BJ (cell line): ENCODE measurements at regions not wholly inside any gene's neighbourhood (a gene's known extent, or its start where the extent isn't known, plus 50 kb on each side); places are given as distances from the start of the nearest gene placed in this dataset.

Experiments used
- CTCF ChIA-PET: fragments of 350-600 bp; formaldehyde crosslinking; extraction: SDS; loops from one replicate; lab custom pipeline; 2021; ENCODE audit warnings: antibody characterized with exemption, inconsistent platforms; lab: Yijun Ruan, JAX
- POLR2A ChIA-PET: fragments of 300-600 bp; sonication (Branson Sonifier 250); formaldehyde crosslinking; extraction: SDS; loops from one replicate; lab custom pipeline; 2021; ENCODE audit warnings: antibody characterized with exemption; lab: Charles Lee
- DNase-seq: peaks from one replicate; pipeline ENCODE4 v3.0.0-alpha.2; 2011; ENCODE audit warnings: low read depth
- H3K27me3 ChIP-seq: 2 replicates; pipeline ENCODE4 v1.6.0; 2011; ENCODE audit warnings: low read length; ENCODE audit not compliant: control insufficient read depth, insufficient read depth
- H3K36me3 ChIP-seq: 2 replicates; pipeline ENCODE4 v1.5.1; 2011; ENCODE audit warnings: low read length; ENCODE audit not compliant: control insufficient read depth, insufficient read depth
- H3K4me3 ChIP-seq: 2 replicates; pipeline ENCODE4 v1.5.1; 2011; ENCODE audit warnings: low read depth, mild to moderate bottlenecking, control low read depth, low read length
- TF ChIP-seq, protein P1 (sequence below): IDR thresholded peaks from 2 replicates; pipeline ENCODE4 v1.5.1; 2011; ENCODE audit warnings: low read depth, mild to moderate bottlenecking, control low read depth, inconsistent platforms, low read length, moderate library complexity; ENCODE audit not compliant: insufficient read depth

DNA sequence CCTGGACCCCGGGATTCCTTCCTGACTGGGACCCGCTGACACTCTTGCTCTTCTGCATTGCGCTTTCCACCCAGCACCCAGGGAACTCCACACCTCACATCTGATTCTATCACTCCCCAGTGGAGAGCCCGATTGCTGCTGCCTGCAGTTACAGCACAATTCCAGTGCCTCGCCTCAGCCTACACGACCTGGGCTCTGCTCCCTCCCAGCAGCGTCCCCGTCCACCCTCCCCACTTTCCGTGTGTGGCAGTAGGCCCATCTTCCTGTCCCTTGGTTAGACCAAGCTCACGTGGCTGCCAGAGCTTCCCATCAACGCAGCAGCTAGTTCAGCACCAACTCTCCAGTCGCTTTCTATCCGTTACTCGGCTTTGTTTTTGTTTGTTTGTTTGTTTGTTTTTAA lies 66.6 kb upstream of the SORBS2 start:
- POLR2A ChIA-PET, result no interaction called here
- no peaks in the 10 kb centered on the region for H3K36me3 ChIP-seq

DNA sequence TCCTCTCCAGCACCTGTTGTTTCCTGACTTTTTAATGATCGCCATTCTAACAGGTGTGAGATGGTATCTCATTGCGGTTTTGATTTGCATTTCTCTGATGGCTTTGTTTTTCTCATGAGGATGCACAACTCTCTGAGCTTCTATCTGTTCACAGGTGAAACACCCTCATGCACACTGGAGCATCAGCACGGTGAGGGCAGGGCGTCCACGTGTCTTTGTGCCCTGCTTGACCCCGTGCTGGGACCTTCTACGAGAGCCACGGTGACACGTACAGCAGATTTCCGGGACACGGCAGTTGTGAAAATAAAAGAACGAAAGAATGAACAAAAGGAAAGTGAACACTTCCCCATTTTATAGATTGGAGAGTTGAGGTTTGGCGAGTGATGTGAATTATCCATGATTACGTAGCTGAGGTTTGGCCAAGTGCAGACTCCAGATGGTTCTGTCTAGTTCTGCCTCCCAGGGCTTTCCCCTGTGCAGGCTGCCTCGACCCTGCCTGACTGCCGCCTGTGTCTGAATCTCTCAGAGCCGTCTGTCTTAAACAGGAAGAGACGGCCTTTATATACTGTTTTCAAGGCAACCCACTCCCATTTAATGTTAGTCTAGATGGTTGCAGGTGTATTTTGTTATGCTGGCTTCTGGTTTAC lies 67.8 kb upstream of the SORBS2 start:
- CTCF ChIA-PET, result no interaction called here
- POLR2A ChIA-PET, result no interaction called here
- TF ChIP-seq, protein P1, sequence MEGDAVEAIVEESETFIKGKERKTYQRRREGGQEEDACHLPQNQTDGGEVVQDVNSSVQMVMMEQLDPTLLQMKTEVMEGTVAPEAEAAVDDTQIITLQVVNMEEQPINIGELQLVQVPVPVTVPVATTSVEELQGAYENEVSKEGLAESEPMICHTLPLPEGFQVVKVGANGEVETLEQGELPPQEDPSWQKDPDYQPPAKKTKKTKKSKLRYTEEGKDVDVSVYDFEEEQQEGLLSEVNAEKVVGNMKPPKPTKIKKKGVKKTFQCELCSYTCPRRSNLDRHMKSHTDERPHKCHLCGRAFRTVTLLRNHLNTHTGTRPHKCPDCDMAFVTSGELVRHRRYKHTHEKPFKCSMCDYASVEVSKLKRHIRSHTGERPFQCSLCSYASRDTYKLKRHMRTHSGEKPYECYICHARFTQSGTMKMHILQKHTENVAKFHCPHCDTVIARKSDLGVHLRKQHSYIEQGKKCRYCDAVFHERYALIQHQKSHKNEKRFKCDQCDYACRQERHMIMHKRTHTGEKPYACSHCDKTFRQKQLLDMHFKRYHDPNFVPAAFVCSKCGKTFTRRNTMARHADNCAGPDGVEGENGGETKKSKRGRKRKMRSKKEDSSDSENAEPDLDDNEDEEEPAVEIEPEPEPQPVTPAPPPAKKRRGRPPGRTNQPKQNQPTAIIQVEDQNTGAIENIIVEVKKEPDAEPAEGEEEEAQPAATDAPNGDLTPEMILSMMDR, result no peak
- no peaks in the 10 kb centered on the region for H3K36me3 ChIP-seq
- no peak overlapping the region for H3K4me3 ChIP-seq
- no peak for DNase-seq
- no peaks in the 10 kb centered on the region for H3K27me3 ChIP-seq

More for the DNA sequence above, 66.6 kb upstream of the SORBS2 start:
- TF ChIP-seq, protein P1, result no peak
- no peaks in the 10 kb centered on the region for H3K27me3 ChIP-seq
- no peak overlapping the region for H3K4me3 ChIP-seq
- no peak for DNase-seq
- CTCF ChIA-PET, result interaction anchor here (0.6 kb wide), 1 partner anchor 709 kb away, joined by 3 read pairs; no protein-coding TSS in a partner anchor

DNA sequence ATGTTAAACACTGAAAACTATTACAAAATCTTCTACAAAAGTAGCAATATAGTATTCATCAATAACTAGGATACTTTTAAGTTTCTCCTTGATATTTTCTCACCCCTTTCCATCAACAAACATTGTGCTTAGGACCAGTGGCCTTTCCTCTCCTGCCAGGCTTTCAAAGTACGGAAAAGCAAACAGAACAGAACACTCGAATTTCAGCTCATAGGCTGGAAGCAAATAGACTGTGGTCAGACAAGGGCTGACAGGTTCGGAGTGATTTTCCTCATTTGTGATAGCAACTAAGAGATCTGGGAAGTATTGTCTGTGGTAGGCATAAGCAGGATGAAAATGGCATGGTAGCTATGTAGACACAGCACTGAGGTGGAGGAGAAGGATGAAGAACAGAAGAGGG lies 68.6 kb upstream of the SORBS2 start:
- Histone ChIP-seq H3K4me3 (no peak overlapping the region), H3K27me3 (no peaks in the 10 kb centered on the region), H3K36me3 (no peaks in the 10 kb centered on the region)
- no peak for DNase-seq
- ChIA-PET POLR2A (no interaction called here), CTCF (no interaction called here)
- TF ChIP-seq, protein P1, result no peak

DNA sequence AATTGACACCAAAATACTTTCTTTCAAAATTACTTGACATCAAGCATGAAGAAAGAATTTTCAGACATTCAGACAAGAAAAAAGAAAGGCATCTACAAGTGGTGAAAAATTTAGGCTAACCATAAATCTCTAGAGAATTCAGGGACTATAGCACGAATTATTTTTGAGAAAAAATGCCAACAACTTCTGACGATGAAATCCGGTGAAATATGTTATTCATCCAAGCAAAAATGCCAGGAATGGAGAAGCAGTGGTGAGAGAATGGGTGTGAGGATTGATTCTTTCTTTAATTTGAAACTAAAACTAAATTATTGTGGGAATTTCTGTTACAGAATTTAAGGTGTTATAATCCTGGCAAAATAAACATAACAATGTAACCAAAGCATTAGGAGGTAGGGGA lies 69.4 kb upstream of the SORBS2 start:
- ChIA-PET POLR2A (no interaction called here), CTCF (no interaction called here)
- Histone ChIP-seq H3K27me3 (no peaks in the 10 kb centered on the region), H3K4me3 (no peak overlapping the region), H3K36me3 (no peaks in the 10 kb centered on the region)
- TF ChIP-seq, protein P1, result no peak
- DNase-seq, result no peak

DNA sequence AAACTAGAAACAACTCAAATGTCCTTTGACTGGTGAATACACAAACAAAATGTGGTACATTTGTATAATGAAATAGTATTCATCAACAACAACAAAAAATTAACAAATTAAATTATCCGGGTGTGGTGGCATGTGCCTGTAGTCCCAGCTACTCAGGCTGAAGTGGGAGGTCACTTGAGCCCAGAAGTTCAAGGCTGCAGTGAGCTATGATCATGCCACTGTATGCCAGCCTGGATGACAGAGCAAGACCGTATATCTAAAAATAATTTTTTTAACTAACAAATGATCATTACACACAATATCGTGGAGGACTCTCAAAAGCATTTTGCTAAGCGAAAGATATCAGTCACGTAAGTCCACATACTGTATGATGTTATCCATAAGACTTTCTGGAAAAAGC lies 71.6 kb upstream of the SORBS2 start:
- Histone ChIP-seq H3K4me3 (no peak overlapping the region), H3K27me3 (no peaks in the 10 kb centered on the region), H3K36me3 (no peaks in the 10 kb centered on the region)
- POLR2A ChIA-PET, result no interaction called here
- CTCF ChIA-PET, result no interaction called here
- TF ChIP-seq, protein P1, result no peak
- no peak for DNase-seq
